Cardiac fibroblast (primary cell): ENCODE measurements at regions not wholly inside any gene's neighbourhood (a gene's known extent, or its start where the extent isn't known, plus 50 kb on each side); places are given as distances from the start of the nearest gene placed in this dataset.

Source experiments
- DNase-seq, 2 donors: peaks; one replicate each; pipeline versions ENCODE4 v3.0.0 to v3.0.0-alpha.2; 2010; ENCODE audit warnings: low read depth in 2 of 2
- H3K4me3 ChIP-seq, 2 donors: replicated peaks in 1 of 2; 1 replicate in 1 of 2; 2 replicates in 1 of 2; pipeline ENCODE4 v1.5.1; 2011; ENCODE audit warnings: low read depth in 2 of 2, low read length in 2 of 2, mild to moderate bottlenecking in 2 of 2, moderate library complexity in 1 of 2
- TF ChIP-seq, protein P1 (sequence below): IDR thresholded peaks from one replicate; pipeline ENCODE4 v1.5.1; 2011; ENCODE audit warnings: low read depth, mild to moderate bottlenecking, low read length, inconsistent platforms

DNA sequence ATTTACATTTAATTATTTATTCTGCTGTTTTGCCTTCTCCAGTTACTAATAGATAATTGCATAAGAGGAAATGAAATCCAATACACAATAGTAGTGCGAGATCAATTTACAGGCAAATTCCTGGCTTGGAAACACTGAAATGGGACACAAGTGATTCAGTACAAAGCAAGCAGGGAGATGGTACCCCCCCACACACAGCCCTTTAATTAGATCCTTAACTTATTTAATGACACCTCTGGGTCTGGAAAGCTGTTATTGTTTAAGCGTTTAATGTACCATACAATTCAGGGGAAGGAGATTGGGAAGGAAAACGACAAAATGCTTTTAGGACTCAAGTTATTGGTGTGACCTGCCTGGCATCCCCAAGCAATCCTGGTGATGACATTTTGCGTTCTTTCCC lies 318.2 kb downstream of the NPIPA8 start:
- DNase-seq: no peak
- TF ChIP-seq, protein P1, sequence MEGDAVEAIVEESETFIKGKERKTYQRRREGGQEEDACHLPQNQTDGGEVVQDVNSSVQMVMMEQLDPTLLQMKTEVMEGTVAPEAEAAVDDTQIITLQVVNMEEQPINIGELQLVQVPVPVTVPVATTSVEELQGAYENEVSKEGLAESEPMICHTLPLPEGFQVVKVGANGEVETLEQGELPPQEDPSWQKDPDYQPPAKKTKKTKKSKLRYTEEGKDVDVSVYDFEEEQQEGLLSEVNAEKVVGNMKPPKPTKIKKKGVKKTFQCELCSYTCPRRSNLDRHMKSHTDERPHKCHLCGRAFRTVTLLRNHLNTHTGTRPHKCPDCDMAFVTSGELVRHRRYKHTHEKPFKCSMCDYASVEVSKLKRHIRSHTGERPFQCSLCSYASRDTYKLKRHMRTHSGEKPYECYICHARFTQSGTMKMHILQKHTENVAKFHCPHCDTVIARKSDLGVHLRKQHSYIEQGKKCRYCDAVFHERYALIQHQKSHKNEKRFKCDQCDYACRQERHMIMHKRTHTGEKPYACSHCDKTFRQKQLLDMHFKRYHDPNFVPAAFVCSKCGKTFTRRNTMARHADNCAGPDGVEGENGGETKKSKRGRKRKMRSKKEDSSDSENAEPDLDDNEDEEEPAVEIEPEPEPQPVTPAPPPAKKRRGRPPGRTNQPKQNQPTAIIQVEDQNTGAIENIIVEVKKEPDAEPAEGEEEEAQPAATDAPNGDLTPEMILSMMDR: no peak
- no peak overlapping the region for H3K4me3 ChIP-seq

DNA sequence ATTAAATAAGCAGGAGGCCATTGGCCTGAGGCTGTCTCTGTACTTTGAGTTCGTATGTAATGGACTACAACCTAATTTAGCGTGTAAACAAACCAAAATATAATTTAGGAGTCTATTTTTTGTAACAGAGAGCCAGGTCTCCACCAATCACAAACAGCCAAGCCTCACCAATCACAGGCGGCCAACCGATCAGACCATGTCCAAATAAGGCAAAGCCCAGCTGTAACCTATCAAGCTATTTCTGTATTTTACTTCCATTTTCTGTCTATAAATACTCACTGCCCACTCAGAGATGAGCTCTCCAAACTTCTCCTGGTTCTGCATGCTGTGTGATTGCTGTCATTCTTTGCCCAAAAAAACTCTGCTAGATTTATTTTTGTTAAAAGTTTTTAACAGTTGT lies 322.7 kb downstream of the NPIPA8 start:
- no peak overlapping the region for H3K4me3 ChIP-seq
- TF ChIP-seq, protein P1: no peak
- no peak for DNase-seq

DNA sequence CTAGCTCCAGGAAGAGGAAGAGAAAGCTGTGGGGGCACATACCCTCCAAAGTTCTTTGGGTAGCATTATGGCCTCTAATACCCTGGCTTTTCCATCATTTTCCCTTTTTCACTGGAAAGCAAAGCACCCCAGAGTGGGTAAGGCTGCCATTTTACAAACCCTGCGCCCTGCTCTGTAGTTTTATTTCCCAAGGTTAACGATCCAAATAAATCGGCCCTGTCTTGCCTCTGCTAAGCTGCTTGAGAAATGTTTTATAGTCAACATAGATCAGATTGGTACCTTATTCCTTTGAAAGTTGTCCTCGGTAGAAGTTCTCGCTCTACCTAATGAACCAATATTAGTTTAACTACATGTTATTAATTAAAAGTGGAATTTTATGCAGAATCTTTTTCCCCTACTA lies 328.2 kb downstream of the NPIPA8 start:
- TF ChIP-seq, protein P1: no peak
- no peak overlapping the region for H3K4me3 ChIP-seq
- no peak for DNase-seq

DNA sequence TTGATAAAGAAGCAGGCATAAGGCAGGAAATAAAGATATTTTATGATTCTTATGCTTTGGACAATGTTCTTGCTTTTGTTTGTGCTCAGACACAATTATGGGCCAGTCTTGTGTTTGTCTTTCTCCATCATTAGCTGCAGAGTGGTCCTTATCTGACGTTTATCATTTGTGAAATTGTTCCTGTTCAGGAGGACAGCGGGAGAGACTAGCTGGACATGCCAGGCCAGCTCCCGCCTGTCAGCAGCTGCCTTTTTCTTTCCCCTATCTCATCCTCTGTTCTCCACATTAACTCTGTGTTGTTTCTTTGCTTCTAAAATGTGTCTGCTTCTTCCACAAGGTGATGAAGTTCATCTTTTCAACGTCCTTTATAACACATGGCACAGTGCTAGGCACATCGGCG lies 333.5 kb downstream of the NPIPA8 start:
- TF ChIP-seq, protein P1: no peak
- no peak for DNase-seq
- H3K4me3 ChIP-seq: no peak overlapping the region

DNA sequence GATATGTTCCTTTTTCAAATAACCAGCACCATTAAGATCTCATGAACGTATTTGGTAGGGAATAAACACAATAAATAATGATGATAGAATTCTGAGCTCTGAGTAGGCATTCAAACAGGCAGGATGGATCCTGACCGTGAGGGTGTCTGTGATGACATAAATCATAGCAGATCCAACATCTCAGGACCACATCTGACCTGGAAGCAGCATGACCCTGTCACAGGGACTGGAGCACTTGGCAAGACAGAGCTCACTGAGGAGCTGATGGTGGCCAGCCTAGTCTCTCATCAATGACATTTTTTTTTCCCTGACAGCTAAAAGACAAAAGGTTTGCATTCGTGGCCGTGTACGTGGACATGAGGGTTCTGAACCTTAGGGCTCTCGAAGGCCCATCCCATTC lies 337.5 kb downstream of the NPIPA8 start:
- H3K4me3 ChIP-seq: no peak overlapping the region
- TF ChIP-seq, protein P1: no peak
- DNase-seq: no peak

DNA sequence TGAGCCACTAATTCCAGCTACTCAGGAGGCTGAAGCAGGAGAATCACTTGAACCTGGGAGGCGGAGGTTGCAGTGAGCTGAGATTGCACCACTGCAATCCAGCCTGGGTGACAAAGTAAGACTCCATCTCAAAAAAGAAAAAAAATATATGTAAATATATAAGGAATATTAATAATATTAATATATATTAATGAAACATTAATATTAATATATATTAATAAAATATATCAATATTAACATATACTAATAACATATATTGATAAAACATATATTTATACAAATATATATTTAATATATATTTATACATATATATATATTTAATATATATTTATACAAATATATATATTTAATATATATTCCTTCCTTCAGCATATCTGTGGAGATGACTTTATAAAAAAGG lies 338.0 kb downstream of the NPIPA8 start:
- no peak overlapping the region for H3K4me3 ChIP-seq
- no peak for DNase-seq
- TF ChIP-seq, protein P1: no peak

DNA sequence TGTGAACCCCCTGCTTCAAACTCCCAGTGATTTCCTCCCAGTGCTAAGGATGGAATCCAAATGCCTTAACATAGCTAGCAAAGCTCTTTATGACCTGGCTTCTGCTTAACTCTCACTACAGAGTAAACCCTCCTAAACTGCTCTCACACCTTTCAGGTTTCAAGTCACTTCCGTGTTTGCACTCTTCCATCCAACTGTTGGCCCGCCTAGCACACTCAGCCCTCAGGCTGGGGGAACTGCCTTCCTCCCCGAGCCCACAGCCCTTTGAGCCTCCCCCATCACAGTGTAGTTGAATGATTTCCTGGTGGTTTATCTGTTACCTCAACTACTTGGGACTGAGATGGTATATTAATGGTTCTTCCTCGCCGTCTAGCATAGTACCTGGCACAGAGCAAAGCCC lies 342.5 kb downstream of the NPIPA8 start:
- TF ChIP-seq, protein P1: no peak
- DNase-seq: no peak
- no peak overlapping the region for H3K4me3 ChIP-seq
